ENCODE measurements at regions not wholly inside any gene's neighbourhood (a gene's known extent, or its start where the extent isn't known, plus 50 kb on each side); places are given as distances from the start of the nearest gene placed in this dataset.
"Not testable (repeated sequence)": the region's sequence is repeated elsewhere in the genome, so short reads cannot be mapped to it uniquely, and the experiment has no call there.

- not testable (repeated sequence) for TF ChIP-seq CTCF, POLR2A (IDR thresholded peaks at IDR 0.05)
Observed at GRCh38 chrX:16049126-16049525, 74.2 kb upstream of the GRPR start.
